HFF-Myc (cell line): ENCODE measurements at regions not wholly inside any gene's neighbourhood (a gene's known extent, or its start where the extent isn't known, plus 50 kb on each side); places are given as distances from the start of the nearest gene placed in this dataset.

Source experiments
- DNase-seq: peaks from one replicate; pipeline ENCODE4 v3.0.0-alpha.2; 2011; ENCODE audit warnings: low read depth; ENCODE audit errors: extremely low read depth
- H3K4me3 ChIP-seq: replicated peaks from 2 replicates; pipeline ENCODE4 v1.5.1; 2011; ENCODE audit warnings: low read depth, mild to moderate bottlenecking, control low read depth, low read length
- CTCF ChIP-seq: IDR thresholded peaks from 2 replicates; pipeline ENCODE4 v1.5.1; 2012; ENCODE audit warnings: mild to moderate bottlenecking, low read depth, low read length, control low read depth; ENCODE audit errors: missing control alignments

DNA sequence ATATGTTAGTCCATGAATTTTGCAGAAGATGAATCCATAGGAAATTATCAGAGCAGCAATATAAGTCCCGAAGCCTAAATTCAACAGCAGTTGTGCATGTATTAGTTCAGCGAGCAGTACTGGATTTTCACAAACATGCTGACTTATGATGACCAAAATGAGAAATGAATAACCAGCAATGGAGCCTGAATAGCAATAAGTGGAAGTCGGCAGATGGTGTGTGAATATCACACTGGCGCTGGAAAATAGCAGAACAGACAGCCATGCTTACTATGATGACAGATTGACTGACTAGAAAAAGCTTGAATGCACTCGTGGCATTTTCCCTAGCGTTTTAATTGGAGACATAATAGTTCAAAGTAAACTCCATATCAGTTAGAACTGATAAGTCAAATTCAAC lies 1114.5 kb downstream of the DSC3 start:
- DNase-seq, result no peak
- no peak for TF ChIP-seq CTCF

GRCh38 chr18:29925566-29925965 lies 1117.0 kb downstream of the DSC3 start:
- H3K4me3 ChIP-seq, result no peak overlapping the region
- no peak for DNase-seq
- no peak for TF ChIP-seq CTCF

More for the DNA sequence above, 1114.5 kb downstream of the DSC3 start:
- no peak overlapping the region for H3K4me3 ChIP-seq

GRCh38 chr18:29912351-29912750 lies 1130.2 kb downstream of the DSC3 start:
- H3K4me3 ChIP-seq, result no peak overlapping the region
- DNase-seq, result no peak
- TF ChIP-seq CTCF, result no peak

GRCh38 chr18:29892960-29893558 lies 1149.5 kb downstream of the DSC3 start:
- no peak overlapping the region for H3K4me3 ChIP-seq
- DNase-seq, result no peak
- TF ChIP-seq CTCF, result peak; percentile 28

DNA sequence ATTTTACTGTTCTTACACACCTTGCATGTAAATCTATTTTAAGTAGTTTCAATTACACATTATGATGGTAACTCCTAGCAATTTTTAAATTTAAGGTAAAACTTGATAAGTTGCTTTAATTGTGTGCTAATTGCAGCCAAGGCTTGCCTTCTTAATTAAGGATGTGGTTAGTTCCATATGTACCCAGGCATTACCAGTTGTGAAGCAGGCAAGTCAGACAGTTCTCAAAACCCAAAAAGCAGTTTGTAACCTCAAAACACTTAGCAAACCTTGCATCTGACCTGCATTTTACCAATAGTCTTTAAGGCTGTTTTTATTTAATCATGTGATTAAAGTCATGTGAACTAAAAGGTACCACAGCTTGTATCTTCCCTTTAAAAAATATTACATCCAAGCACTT lies 1159.4 kb downstream of the DSC3 start:
- no peak for TF ChIP-seq CTCF
- DNase-seq, result no peak
- no peak overlapping the region for H3K4me3 ChIP-seq

GRCh38 chr18:29882620-29883019 lies 1159.9 kb downstream of the DSC3 start:
- no peak overlapping the region for H3K4me3 ChIP-seq
- DNase-seq, result no peak
- TF ChIP-seq CTCF, result no peak

GRCh38 chr18:29879763-29880162 lies 1162.8 kb downstream of the DSC3 start:
- no peak for DNase-seq
- TF ChIP-seq CTCF, result peak; percentile 16
- no peak overlapping the region for H3K4me3 ChIP-seq
